K562 (cell line): ENCODE measurements at regions not wholly inside any gene's neighbourhood (a gene's known extent, or its start where the extent isn't known, plus 50 kb on each side); places are given as distances from the start of the nearest gene placed in this dataset.

Experiments used
- ATAC-seq: fragments of 200-7000 bp; cut with Tn5 transposase; 3 replicates; pipeline ENCODE4 v1.9.1; 2020; ENCODE audit warnings: moderate library complexity
- BruUV-seq: library from RNA; stranded (reverse); fragments of 400-500 nt; replicated peaks from 2 replicates; lab custom pipeline; 2021; lab: Mats Ljungman, UMichigan
- CTCF ChIA-PET: fragments of 300-600 bp; formaldehyde crosslinking; extraction: SDS; loops from one replicate; lab custom pipeline; 2021; ENCODE audit warnings: low intra/inter-chr PET ratio; lab: Yijun Ruan, JAX
- POLR2A ChIA-PET: fragments of 300-600, 350-650 bp; sonication (Branson Sonifier 250); formaldehyde crosslinking; extraction: SDS; loops from one replicate; lab custom pipeline; 2021; ENCODE audit warnings: antibody characterized with exemption, inconsistent platforms; lab: Yijun Ruan, JAX
- DNase-seq, 4 experiments: peaks; one replicate each; pipeline versions ENCODE4 v3.0.0 to v3.0.0-alpha.2; 2011 to 2018; ENCODE audit warnings: low spot score in 3 of 4, mixed read lengths in 3 of 4; ENCODE audit errors: extremely low read depth in 1 of 4
- FAIRE-seq: peaks from 2 replicates; lab custom pipeline; 2011; peaks lifted over from hg19 to GRCh38; lab: Jason Lieb, UNC
- H2AFZ ChIP-seq: 2 replicates; pipeline ENCODE4 v1.6.0; 2011; ENCODE audit warnings: low read depth, low read length, control low read depth, inconsistent platforms
- H3K27ac ChIP-seq: fragments of 200-600 bp; 3 replicates; pipeline ENCODE4 v1.8.0; 2011; ENCODE audit warnings: low read depth, mild to moderate bottlenecking, control low read depth, inconsistent platforms, low read length, moderate library complexity, mixed read lengths; ENCODE audit errors: extremely low read depth
- H3K27me3 ChIP-seq, 2 experiments: fragments of 300-600 bp in 1 of 2; 2 replicates in 1 of 2; 3 replicates in 1 of 2; pipeline versions ENCODE4 v1.6.0 to v1.8.0; 2011; ENCODE audit warnings: inconsistent platforms in 2 of 2, low read length in 2 of 2, mild to moderate bottlenecking in 1 of 2, mixed read lengths in 1 of 2, moderate library complexity in 1 of 2; ENCODE audit not compliant: control insufficient read depth in 2 of 2, insufficient read depth in 2 of 2
- H3K36me3 ChIP-seq: fragments of 300-600 bp; 3 replicates; pipeline ENCODE4 v1.8.0; 2011; ENCODE audit warnings: mild to moderate bottlenecking, low read length, inconsistent platforms; ENCODE audit not compliant: control insufficient read depth, insufficient read depth
- H3K4me1 ChIP-seq, 2 experiments: fragments of 200-600 bp in 1 of 2; replicated peaks in 1 of 2; 2 replicates in 1 of 2; 3 replicates in 1 of 2; pipeline versions ENCODE4 v1.5.1 to v1.8.0; 2011; ENCODE audit warnings: inconsistent platforms in 2 of 2, low read length in 2 of 2, mild to moderate bottlenecking in 1 of 2, mixed read lengths in 1 of 2, moderate library complexity in 1 of 2; ENCODE audit not compliant: control insufficient read depth in 2 of 2, insufficient read depth in 2 of 2
- H3K4me2 ChIP-seq: 2 replicates; pipeline ENCODE4 v1.6.1; 2011; ENCODE audit warnings: low read length, control low read depth, inconsistent platforms, mixed read lengths; ENCODE audit not compliant: insufficient read depth
- H3K4me3 ChIP-seq: fragments of 200-600 bp; sonication (generic), shearing (Covaris generic); 2 replicates; pipeline ENCODE4 v1.5.1; 2016; ENCODE audit warnings: control low read depth, inconsistent platforms
- H3K79me2 ChIP-seq: fragments of 200-600 bp; 3 replicates; pipeline ENCODE4 v1.8.0; 2011; ENCODE audit warnings: low read length, inconsistent platforms; ENCODE audit not compliant: control insufficient read depth, insufficient read depth
- H3K9ac ChIP-seq, 2 experiments: 2 replicates each; pipeline versions ENCODE4 v1.6.0 to v1.6.1; 2011; ENCODE audit warnings: low read depth in 2 of 2, low read length in 2 of 2, control low read depth in 1 of 2, inconsistent platforms in 1 of 2, mild to moderate bottlenecking in 1 of 2, mixed read lengths in 1 of 2; ENCODE audit not compliant: insufficient read depth in 1 of 2
- H3K9me1 ChIP-seq: one replicate; pipeline ENCODE4 v1.6.0; 2011; ENCODE audit warnings: inconsistent platforms, mild to moderate bottlenecking, low read length, moderate library complexity; ENCODE audit not compliant: control insufficient read depth, insufficient read depth
- H3K9me3 ChIP-seq: replicated peaks from 2 replicates; pipeline ENCODE4 v1.5.1; 2011; ENCODE audit warnings: low read depth, low read length, inconsistent platforms; ENCODE audit not compliant: control insufficient read depth, insufficient read depth
- H4K20me1 ChIP-seq: replicated peaks from 2 replicates; pipeline ENCODE4 v1.6.1; 2011; ENCODE audit warnings: low read length, inconsistent platforms, mixed read lengths; ENCODE audit not compliant: control insufficient read depth, insufficient read depth
- KDM5B ChIP-seq: fragments of 200-600 bp; sonication (generic); IDR thresholded peaks from 2 replicates; pipeline ENCODE4 v1.6.1; 2012; ENCODE audit warnings: low read depth, mild to moderate bottlenecking, moderate library complexity, low read length, control low read depth, inconsistent platforms; ENCODE audit not compliant: insufficient replicate concordance
- WGBS: fragments of 100-300 bp; shearing (Covaris generic); methylation state at CpG from one replicate; pipeline ENCODE4 v1.1.6; 2016; ENCODE audit warnings: low coverage, mixed read lengths; ENCODE audit not compliant: insufficient coverage; ENCODE audit errors: missing lambda C conversion rate; 5-methylcytosine and 5-hydroxymethylcytosine counted together
- in situ Hi-C: fragments of 300-500 bp; cut with MboI; formaldehyde crosslinking; loops from 4 replicates; pipeline ENCODE4 v1.15.0; 2018; ENCODE audit warnings: inconsistent platforms, mixed read lengths
- intact Hi-C: fragments of 100-400 bp; cut with micrococcal nuclease; formaldehyde crosslinking; loops from 2 replicates; pipeline ENCODE4 v1.14.2; 2022
- TF ChIP-seq, protein P1 (sequence below): sonication (generic); formaldehyde crosslinking; IDR thresholded peaks from 2 replicates; pipeline ENCODE4 v1.5.0; 2020; ENCODE audit warnings: missing genetic modification reagents

- intact Hi-C loops (no loop called here), in situ Hi-C loops (no loop called here)
- Histone ChIP-seq H4K20me1 (no peaks in the 10 kb centered on the region), H3K4me3 (no peak overlapping the region), H3K36me3 (no peaks in the 10 kb centered on the region; the same call in 2 of the 3 replicates), H3K27ac (no peak overlapping the region), H3K9me1 (no peaks in the 10 kb centered on the region), H3K4me1 (no peaks in the 10 kb centered on the region), H3K9me3 (no peaks in the 10 kb centered on the region), H3K9ac (no peak overlapping the region), H2AFZ (no peak overlapping the region), H3K79me2 (no peaks in the 10 kb centered on the region), H3K4me2 (no peak overlapping the region), H3K27me3 (peaks cover 13 to 27% of the 10 kb centered on the region in 2 experiments)
- TF ChIP-seq, protein P1, sequence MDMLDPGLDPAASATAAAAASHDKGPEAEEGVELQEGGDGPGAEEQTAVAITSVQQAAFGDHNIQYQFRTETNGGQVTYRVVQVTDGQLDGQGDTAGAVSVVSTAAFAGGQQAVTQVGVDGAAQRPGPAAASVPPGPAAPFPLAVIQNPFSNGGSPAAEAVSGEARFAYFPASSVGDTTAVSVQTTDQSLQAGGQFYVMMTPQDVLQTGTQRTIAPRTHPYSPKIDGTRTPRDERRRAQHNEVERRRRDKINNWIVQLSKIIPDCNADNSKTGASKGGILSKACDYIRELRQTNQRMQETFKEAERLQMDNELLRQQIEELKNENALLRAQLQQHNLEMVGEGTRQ (CRISPR knock-in tag) = peak; percentile 9; the same call in 1 of the 2 replicates
- no peak for TF ChIP-seq KDM5B
- WGBS = 2% methylated on average over 10 of the region's 10 CpGs
- ChIA-PET POLR2A (interaction anchor here (0.6 to 1.1 kb wide), 2 partner anchors 9 to 35 kb away, joined by 3 read pairs; no protein-coding TSS in a partner anchor), CTCF (no interaction called here)
- no peak for FAIRE-seq
- DNase-seq = no peak
- no TSS peak for BruUV-seq
- ATAC-seq = no peak
These were observed 169.7 kb upstream of the RAB4A start for GRCh38 chr1:229101011-229101871.
